Choroid plexus epithelial cell (primary cell): ENCODE measurements at regions not wholly inside any gene's neighbourhood (a gene's known extent, or its start where the extent isn't known, plus 50 kb on each side); places are given as distances from the start of the nearest gene placed in this dataset.

Source experiments
- DNase-seq: peaks from one replicate; pipeline ENCODE4 v3.0.0-alpha.2; 2010; ENCODE audit warnings: low read depth
- H3K4me3 ChIP-seq: 2 replicates; pipeline ENCODE4 v1.5.1; 2011; ENCODE audit warnings: low read depth, mild to moderate bottlenecking, control low read depth, low read length, moderate library complexity
- TF ChIP-seq, protein P1 (sequence below): conservative IDR thresholded peaks from 2 replicates; pipeline ENCODE4 v1.5.1; 2011; ENCODE audit warnings: low read depth, mild to moderate bottlenecking, control low read depth, inconsistent platforms, low read length, moderate library complexity

DNA sequence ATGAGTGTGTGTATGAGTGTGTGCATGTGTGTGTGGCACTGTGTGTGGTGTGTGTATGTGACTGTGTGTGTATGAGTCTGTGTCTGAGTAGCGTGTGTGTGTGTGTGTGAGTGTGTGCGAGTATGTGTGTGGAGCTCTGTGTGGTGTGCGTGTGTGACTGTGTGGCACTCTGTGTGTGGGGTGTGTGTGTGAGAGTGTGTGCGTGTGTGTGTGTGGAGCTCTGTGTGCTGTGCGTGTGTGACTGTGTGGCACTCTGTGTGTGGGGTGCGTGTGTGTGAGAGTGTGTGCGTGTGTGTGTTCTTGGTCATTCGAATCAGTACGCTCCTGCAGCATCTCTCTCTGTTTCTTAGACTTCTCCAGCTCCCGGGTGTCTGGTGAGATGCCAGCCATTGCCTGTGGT, 76.9 kb upstream of the TMEM132C start:
- DNase-seq = no peak
- H3K4me3 ChIP-seq = no peak overlapping the region
- TF ChIP-seq, protein P1, sequence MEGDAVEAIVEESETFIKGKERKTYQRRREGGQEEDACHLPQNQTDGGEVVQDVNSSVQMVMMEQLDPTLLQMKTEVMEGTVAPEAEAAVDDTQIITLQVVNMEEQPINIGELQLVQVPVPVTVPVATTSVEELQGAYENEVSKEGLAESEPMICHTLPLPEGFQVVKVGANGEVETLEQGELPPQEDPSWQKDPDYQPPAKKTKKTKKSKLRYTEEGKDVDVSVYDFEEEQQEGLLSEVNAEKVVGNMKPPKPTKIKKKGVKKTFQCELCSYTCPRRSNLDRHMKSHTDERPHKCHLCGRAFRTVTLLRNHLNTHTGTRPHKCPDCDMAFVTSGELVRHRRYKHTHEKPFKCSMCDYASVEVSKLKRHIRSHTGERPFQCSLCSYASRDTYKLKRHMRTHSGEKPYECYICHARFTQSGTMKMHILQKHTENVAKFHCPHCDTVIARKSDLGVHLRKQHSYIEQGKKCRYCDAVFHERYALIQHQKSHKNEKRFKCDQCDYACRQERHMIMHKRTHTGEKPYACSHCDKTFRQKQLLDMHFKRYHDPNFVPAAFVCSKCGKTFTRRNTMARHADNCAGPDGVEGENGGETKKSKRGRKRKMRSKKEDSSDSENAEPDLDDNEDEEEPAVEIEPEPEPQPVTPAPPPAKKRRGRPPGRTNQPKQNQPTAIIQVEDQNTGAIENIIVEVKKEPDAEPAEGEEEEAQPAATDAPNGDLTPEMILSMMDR = no peak

DNA sequence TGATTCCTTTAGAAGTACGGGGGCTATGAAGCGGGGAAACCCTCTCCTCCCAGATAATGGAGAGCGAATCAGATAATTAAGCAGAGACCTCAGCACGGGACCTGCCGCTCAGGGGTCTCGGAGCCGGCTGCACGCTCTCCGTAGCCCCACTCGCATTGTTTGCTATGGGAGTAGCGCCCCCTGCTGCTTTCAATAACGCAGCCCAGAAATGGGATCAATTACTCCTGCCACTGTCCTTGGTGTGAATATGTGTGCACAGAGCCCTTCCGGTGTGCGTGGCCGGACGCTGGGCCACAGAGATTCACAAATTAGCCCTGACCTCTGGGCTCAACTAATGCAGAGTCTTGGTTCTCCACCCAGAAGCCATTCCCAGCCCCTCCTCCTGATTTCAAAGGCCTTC, 76.4 kb upstream of the TMEM132C start:
- TF ChIP-seq, protein P1 = no peak
- no peak overlapping the region for H3K4me3 ChIP-seq
- no peak for DNase-seq

DNA sequence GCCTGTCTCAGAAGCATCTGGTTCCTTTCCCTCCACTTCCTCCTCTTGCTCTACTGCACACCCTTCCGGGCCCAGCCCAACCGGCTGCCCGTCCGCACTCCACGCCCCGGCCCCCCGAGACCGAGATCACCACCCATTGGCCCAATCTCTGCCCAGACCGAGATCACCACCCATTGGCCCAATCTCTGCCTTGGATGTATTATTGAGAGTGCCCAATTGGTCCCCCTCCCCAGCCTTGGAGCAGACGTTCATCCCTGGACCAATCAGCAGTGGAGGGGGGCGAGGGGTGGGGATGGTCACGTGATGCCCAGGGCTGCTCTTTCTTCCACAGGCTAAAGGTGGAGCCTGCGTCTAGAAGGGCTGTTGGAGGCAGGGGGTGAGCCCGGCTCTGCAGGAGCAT, 75.6 kb upstream of the TMEM132C start:
- TF ChIP-seq, protein P1 = no peak
- no peak overlapping the region for H3K4me3 ChIP-seq
- no peak for DNase-seq

DNA sequence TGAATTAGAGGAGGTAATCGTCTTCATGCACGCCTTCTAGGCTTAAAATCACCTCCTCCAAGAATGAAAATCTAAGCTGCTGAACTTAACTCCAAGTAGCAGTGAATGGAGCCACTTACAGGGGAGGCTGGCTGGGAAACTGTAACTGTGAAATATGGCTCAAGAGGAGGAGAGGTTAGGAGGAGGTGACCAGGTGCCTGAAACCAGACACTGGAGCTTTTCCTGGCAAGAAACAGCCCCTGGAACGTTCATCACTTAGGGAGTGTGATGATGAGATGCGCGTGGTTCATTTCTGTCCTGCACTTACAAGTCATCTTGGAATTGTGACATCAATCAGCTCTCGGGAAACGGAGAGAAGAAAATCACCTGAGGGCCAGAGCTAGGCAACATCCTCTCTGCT, 62.3 kb upstream of the TMEM132C start:
- TF ChIP-seq, protein P1 = no peak
- no peak for DNase-seq
- no peak overlapping the region for H3K4me3 ChIP-seq

DNA sequence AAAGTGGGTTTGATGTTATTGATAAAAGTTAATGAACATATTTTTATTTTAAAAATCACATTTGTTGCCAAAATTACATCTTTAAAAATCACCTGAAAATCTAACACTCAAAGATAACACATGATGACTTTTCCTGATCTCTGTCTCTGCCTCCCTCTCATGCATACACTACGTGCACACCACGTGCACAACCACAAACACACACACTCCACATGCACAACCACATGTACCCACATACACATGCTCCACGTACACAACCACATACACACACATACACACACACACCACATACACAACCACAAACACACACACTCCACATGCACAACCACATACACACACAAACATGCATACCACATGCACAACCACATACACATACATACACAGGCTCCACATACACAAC, 61.8 kb upstream of the TMEM132C start:
- DNase-seq = no peak
- no peak overlapping the region for H3K4me3 ChIP-seq
- TF ChIP-seq, protein P1 = no peak

DNA sequence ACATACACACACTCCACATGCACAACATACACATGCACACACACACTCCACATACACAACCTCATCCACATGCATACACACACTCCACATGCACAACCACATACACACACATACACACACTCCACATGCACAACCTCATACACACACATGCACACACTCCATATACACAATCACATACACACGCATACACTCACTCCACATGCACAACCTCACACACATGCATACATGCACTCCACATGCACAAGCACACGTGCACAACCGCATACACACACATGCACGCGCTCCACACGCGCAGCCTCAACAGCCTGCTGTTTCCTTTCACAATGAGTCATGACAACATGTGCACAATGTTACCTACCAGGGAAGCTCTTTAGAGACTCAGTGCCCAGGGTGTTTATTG, 61.2 kb upstream of the TMEM132C start:
- no peak overlapping the region for H3K4me3 ChIP-seq
- no peak for DNase-seq
- TF ChIP-seq, protein P1 = no peak
